Heart left ventricle (tissue), 13 donors: ENCODE measurements at regions not wholly inside any gene's neighbourhood (a gene's known extent, or its start where the extent isn't known, plus 50 kb on each side); places are given as distances from the start of the nearest gene placed in this dataset.

Experiments used
- CTCF ChIP-seq, 12 donors: fragments of 200-600 bp; sonication (generic) in 4 of 12; IDR thresholded peaks; one replicate each; pipeline versions ENCODE4 v1.5.0 to v1.8.0; 2018 to 2022; ENCODE audit warnings: antibody characterized with exemption in 12 of 12, mild to moderate bottlenecking in 5 of 12
- POLR2A ChIP-seq, 2 donors: fragments of 450-650 bp; IDR thresholded peaks; one replicate each; pipeline ENCODE4 v1.6.1; 2017; ENCODE audit warnings: antibody characterized with exemption in 2 of 2, mild to moderate bottlenecking in 2 of 2, moderate library complexity in 2 of 2
- donor health status: ischemic (EF 13 %, LVEDD 7.1; RV severe dilation, severe dysfunction).
- donor health status: DM: no; HTN: yes; CAD: no.
- donor health status: DM: no; HTN: no; CAD: no.
- donor health status: ischemic (EF 25% LVEDD 6.9; RV normal size, moderate dysfunction).
- donor health status: ischemic (EF 25% LVEDD 5.7; RV mildly dilated, moderate dysfunction).
- donor health status: ischemic (EF 35%, LVEDD 5.7; RV mildly dilated, moderate dysfunction).
- donor health status: nonischemic (EF 11% LVEDD 7.7; RV severe dilation, severe dysfunction).
- donor health status: DM: yes; HTN: yes; CAD: no.
- donor health status: PGD.
- donor health status: ischemic (EF 29% LVEDD 5.4; RV normal size, mild dysfunction).
- donor health status: nonischemic (EF 23%, LVEDD 6.1; RV moderate dilation, normal function).

- TF ChIP-seq CTCF (IDR thresholded peaks at IDR 0.05) (no peak), POLR2A (IDR thresholded peaks at IDR 0.05) (no peak)
Measured at GRCh38 chr10:78563314-78563713, 505.5 kb upstream of the ZMIZ1 start.
